ENCODE measurements at regions not wholly inside any gene's neighbourhood (a gene's known extent, or its start where the extent isn't known, plus 50 kb on each side); places are given as distances from the start of the nearest gene placed in this dataset.

DNA sequence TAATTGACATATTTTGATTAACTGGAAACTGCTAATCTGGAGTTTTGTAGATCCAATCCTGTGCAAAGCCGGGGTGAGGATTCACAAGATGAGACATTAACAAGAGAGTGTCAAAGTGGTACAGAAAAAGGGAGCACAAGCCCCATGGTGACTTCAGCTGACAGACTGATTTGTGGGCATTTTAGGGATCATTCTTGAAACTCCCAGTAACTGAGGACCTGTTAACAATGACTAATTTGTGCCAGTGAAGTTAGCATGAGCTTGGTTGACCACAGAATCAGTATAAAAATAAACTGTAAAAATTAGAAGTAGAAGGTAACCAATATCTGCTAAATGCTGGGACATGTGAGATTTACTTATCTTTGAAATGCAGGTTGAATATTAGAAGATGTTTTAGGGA lies 1578.3 kb downstream of the EFNA5 start:
- TF ChIP-seq TCF12 (IDR thresholded peaks at IDR 0.05; ENCODE audit: low read depth) = no peak
- TF ChIP-seq ZBTB7A (IDR thresholded peaks at IDR 0.05; ENCODE audit: low read depth) = no peak
- TF ChIP-seq, protein P1, sequence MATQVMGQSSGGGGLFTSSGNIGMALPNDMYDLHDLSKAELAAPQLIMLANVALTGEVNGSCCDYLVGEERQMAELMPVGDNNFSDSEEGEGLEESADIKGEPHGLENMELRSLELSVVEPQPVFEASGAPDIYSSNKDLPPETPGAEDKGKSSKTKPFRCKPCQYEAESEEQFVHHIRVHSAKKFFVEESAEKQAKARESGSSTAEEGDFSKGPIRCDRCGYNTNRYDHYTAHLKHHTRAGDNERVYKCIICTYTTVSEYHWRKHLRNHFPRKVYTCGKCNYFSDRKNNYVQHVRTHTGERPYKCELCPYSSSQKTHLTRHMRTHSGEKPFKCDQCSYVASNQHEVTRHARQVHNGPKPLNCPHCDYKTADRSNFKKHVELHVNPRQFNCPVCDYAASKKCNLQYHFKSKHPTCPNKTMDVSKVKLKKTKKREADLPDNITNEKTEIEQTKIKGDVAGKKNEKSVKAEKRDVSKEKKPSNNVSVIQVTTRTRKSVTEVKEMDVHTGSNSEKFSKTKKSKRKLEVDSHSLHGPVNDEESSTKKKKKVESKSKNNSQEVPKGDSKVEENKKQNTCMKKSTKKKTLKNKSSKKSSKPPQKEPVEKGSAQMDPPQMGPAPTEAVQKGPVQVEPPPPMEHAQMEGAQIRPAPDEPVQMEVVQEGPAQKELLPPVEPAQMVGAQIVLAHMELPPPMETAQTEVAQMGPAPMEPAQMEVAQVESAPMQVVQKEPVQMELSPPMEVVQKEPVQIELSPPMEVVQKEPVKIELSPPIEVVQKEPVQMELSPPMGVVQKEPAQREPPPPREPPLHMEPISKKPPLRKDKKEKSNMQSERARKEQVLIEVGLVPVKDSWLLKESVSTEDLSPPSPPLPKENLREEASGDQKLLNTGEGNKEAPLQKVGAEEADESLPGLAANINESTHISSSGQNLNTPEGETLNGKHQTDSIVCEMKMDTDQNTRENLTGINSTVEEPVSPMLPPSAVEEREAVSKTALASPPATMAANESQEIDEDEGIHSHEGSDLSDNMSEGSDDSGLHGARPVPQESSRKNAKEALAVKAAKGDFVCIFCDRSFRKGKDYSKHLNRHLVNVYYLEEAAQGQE (IDR thresholded peaks at IDR 0.05; ENCODE audit: low read depth) = no peak
- TF ChIP-seq YY1 (IDR thresholded peaks at IDR 0.05; ENCODE audit: low read depth) = no peak
- TF ChIP-seq EP300 (IDR thresholded peaks at IDR 0.05; ENCODE audit: borderline replicate concordance) = no peak
- TF ChIP-seq, protein P2, sequence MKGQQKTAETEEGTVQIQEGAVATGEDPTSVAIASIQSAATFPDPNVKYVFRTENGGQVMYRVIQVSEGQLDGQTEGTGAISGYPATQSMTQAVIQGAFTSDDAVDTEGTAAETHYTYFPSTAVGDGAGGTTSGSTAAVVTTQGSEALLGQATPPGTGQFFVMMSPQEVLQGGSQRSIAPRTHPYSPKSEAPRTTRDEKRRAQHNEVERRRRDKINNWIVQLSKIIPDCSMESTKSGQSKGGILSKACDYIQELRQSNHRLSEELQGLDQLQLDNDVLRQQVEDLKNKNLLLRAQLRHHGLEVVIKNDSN (IDR thresholded peaks at IDR 0.05) = no peak
- no peak for TF ChIP-seq CREB1 (IDR thresholded peaks at IDR 0.05; ENCODE audit: low read depth)
- TF ChIP-seq CEBPB (IDR thresholded peaks at IDR 0.05) = no peak
